K562 (cell line): ENCODE measurements at regions not wholly inside any gene's neighbourhood (a gene's known extent, or its start where the extent isn't known, plus 50 kb on each side); places are given as distances from the start of the nearest gene placed in this dataset.

Source experiments
- ATAC-seq: fragments of 200-7000 bp; cut with Tn5 transposase; 3 replicates; pipeline ENCODE4 v1.9.1; 2020; ENCODE audit warnings: moderate library complexity
- BruUV-seq: library from RNA; stranded (reverse); fragments of 400-500 nt; replicated peaks from 2 replicates; lab custom pipeline; 2021; lab: Mats Ljungman, UMichigan
- CTCF ChIA-PET: fragments of 300-600 bp; formaldehyde crosslinking; extraction: SDS; loops from one replicate; lab custom pipeline; 2021; ENCODE audit warnings: low intra/inter-chr PET ratio; lab: Yijun Ruan, JAX
- POLR2A ChIA-PET: fragments of 300-600, 350-650 bp; sonication (Branson Sonifier 250); formaldehyde crosslinking; extraction: SDS; loops from one replicate; lab custom pipeline; 2021; ENCODE audit warnings: antibody characterized with exemption, inconsistent platforms; lab: Yijun Ruan, JAX
- DNase-seq, 4 experiments: peaks; one replicate each; pipeline versions ENCODE4 v3.0.0 to v3.0.0-alpha.2; 2011 to 2018; ENCODE audit warnings: low spot score in 3 of 4, mixed read lengths in 3 of 4; ENCODE audit errors: extremely low read depth in 1 of 4
- FAIRE-seq: peaks from 2 replicates; lab custom pipeline; 2011; peaks lifted over from hg19 to GRCh38; lab: Jason Lieb, UNC
- H2AFZ ChIP-seq: 2 replicates; pipeline ENCODE4 v1.6.0; 2011; ENCODE audit warnings: low read depth, low read length, control low read depth, inconsistent platforms
- H3K27ac ChIP-seq: fragments of 200-600 bp; 3 replicates; pipeline ENCODE4 v1.8.0; 2011; ENCODE audit warnings: low read depth, mild to moderate bottlenecking, control low read depth, inconsistent platforms, low read length, moderate library complexity, mixed read lengths; ENCODE audit errors: extremely low read depth
- H3K27me3 ChIP-seq, 2 experiments: fragments of 300-600 bp in 1 of 2; 2 replicates in 1 of 2; 3 replicates in 1 of 2; pipeline versions ENCODE4 v1.6.0 to v1.8.0; 2011; ENCODE audit warnings: inconsistent platforms in 2 of 2, low read length in 2 of 2, mild to moderate bottlenecking in 1 of 2, mixed read lengths in 1 of 2, moderate library complexity in 1 of 2; ENCODE audit not compliant: control insufficient read depth in 2 of 2, insufficient read depth in 2 of 2
- H3K36me3 ChIP-seq: fragments of 300-600 bp; 3 replicates; pipeline ENCODE4 v1.8.0; 2011; ENCODE audit warnings: mild to moderate bottlenecking, low read length, inconsistent platforms; ENCODE audit not compliant: control insufficient read depth, insufficient read depth
- H3K4me1 ChIP-seq, 2 experiments: fragments of 200-600 bp in 1 of 2; replicated peaks in 1 of 2; 2 replicates in 1 of 2; 3 replicates in 1 of 2; pipeline versions ENCODE4 v1.5.1 to v1.8.0; 2011; ENCODE audit warnings: inconsistent platforms in 2 of 2, low read length in 2 of 2, mild to moderate bottlenecking in 1 of 2, mixed read lengths in 1 of 2, moderate library complexity in 1 of 2; ENCODE audit not compliant: control insufficient read depth in 2 of 2, insufficient read depth in 2 of 2
- H3K4me2 ChIP-seq: 2 replicates; pipeline ENCODE4 v1.6.1; 2011; ENCODE audit warnings: low read length, control low read depth, inconsistent platforms, mixed read lengths; ENCODE audit not compliant: insufficient read depth
- H3K4me3 ChIP-seq: fragments of 200-600 bp; sonication (generic), shearing (Covaris generic); 2 replicates; pipeline ENCODE4 v1.5.1; 2016; ENCODE audit warnings: control low read depth, inconsistent platforms
- H3K79me2 ChIP-seq: fragments of 200-600 bp; 3 replicates; pipeline ENCODE4 v1.8.0; 2011; ENCODE audit warnings: low read length, inconsistent platforms; ENCODE audit not compliant: control insufficient read depth, insufficient read depth
- H3K9ac ChIP-seq, 2 experiments: 2 replicates each; pipeline versions ENCODE4 v1.6.0 to v1.6.1; 2011; ENCODE audit warnings: low read depth in 2 of 2, low read length in 2 of 2, control low read depth in 1 of 2, inconsistent platforms in 1 of 2, mild to moderate bottlenecking in 1 of 2, mixed read lengths in 1 of 2; ENCODE audit not compliant: insufficient read depth in 1 of 2
- H3K9me1 ChIP-seq: one replicate; pipeline ENCODE4 v1.6.0; 2011; ENCODE audit warnings: inconsistent platforms, mild to moderate bottlenecking, low read length, moderate library complexity; ENCODE audit not compliant: control insufficient read depth, insufficient read depth
- H3K9me3 ChIP-seq: replicated peaks from 2 replicates; pipeline ENCODE4 v1.5.1; 2011; ENCODE audit warnings: low read depth, low read length, inconsistent platforms; ENCODE audit not compliant: control insufficient read depth, insufficient read depth
- H4K20me1 ChIP-seq: replicated peaks from 2 replicates; pipeline ENCODE4 v1.6.1; 2011; ENCODE audit warnings: low read length, inconsistent platforms, mixed read lengths; ENCODE audit not compliant: control insufficient read depth, insufficient read depth
- FOXK1 ChIP-seq: sonication (generic); formaldehyde crosslinking; IDR thresholded peaks from 2 replicates; pipeline ENCODE4 v1.8.0; 2022; ENCODE audit warnings: missing genetic modification reagents, mild to moderate bottlenecking, borderline replicate concordance
- HDAC6 ChIP-seq: IDR thresholded peaks from 2 replicates; pipeline ENCODE4 v1.6.1; 2012; ENCODE audit warnings: low read depth, mild to moderate bottlenecking, control low read depth, inconsistent platforms, low read length, moderate library complexity
- MNT ChIP-seq, 2 experiments: fragments of 450-650 bp; conservative IDR thresholded peaks; 2 replicates each; pipeline ENCODE4 v1.6.1; 2017; ENCODE audit warnings: mild to moderate bottlenecking in 2 of 2, moderate library complexity in 2 of 2
- NEUROD1 ChIP-seq: fragments of 150-350 bp; IDR thresholded peaks from 2 replicates; pipeline ENCODE4 v1.6.1; 2014; ENCODE audit warnings: borderline replicate concordance, low read length, low read depth; ENCODE audit not compliant: partially characterized antibody
- SREBF2 ChIP-seq: sonication (generic); formaldehyde crosslinking; IDR thresholded peaks from 2 replicates; pipeline ENCODE4 v1.4.0; 2020; ENCODE audit warnings: mild to moderate bottlenecking, missing genetic modification reagents
- ZBTB26 ChIP-seq: fragments of 450-650 bp; formaldehyde crosslinking; IDR thresholded peaks from 2 replicates; pipeline ENCODE4 v1.4.0; 2022; ENCODE audit warnings: missing genetic modification characterization
- WGBS: fragments of 100-300 bp; shearing (Covaris generic); methylation state at CpG from one replicate; pipeline ENCODE4 v1.1.6; 2016; ENCODE audit warnings: low coverage, mixed read lengths; ENCODE audit not compliant: insufficient coverage; ENCODE audit errors: missing lambda C conversion rate; 5-methylcytosine and 5-hydroxymethylcytosine counted together
- in situ Hi-C: fragments of 300-500 bp; cut with MboI; formaldehyde crosslinking; loops from 4 replicates; pipeline ENCODE4 v1.15.0; 2018; ENCODE audit warnings: inconsistent platforms, mixed read lengths
- intact Hi-C: fragments of 100-400 bp; cut with micrococcal nuclease; formaldehyde crosslinking; loops from 2 replicates; pipeline ENCODE4 v1.14.2; 2022
- TF ChIP-seq, protein P1 (sequence below): sonication (generic); formaldehyde crosslinking; IDR thresholded peaks from 2 replicates; pipeline ENCODE4 v1.8.0; 2022; ENCODE audit warnings: missing genetic modification reagents, mild to moderate bottlenecking, borderline replicate concordance
- TF ChIP-seq, protein P2 (sequence below): fragments of 450-650 bp; IDR thresholded peaks from one replicate; pipeline ENCODE4 v1.6.1; 2018; ENCODE audit warnings: mild to moderate bottlenecking, moderate library complexity; ENCODE audit not compliant: partially characterized antibody

DNA sequence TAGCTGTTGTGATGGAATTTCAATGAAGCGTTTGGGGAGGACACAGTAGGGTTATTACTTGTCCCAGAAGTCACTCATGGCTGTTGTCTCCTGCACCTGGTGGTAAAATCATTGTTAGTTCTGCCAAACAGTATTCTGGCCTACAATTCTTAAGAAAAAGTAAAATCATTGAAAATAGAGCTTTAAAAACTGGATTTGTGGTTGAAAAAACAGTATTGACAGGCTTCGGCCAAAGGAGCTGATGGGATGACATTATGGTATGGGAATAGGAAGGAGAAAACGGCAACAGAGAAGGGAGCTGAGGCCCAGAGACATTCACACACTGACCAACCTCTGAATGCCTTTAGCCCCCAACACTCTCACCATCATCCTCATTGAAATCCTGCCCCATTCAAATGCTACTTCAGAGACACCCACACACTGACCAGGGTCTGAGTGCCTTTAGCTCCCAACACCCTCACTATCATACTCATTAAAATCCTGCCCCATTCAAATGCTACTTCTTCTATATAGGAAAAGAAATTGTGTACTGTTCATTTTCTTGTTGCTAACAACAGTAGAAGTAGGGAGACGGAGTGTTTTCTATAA is 114.1 kb upstream of the OSR1 start:
- Histone ChIP-seq H3K9me1 (no peaks in the 10 kb centered on the region), H3K9ac (no peak overlapping the region), H3K36me3 (no peaks in the 10 kb centered on the region), H3K27ac (no peak overlapping the region), H3K4me1 (no peaks in the 10 kb centered on the region), H3K4me3 (no peak overlapping the region), H3K27me3 (no peaks in the 10 kb centered on the region), H3K4me2 (no peak overlapping the region), H3K79me2 (no peaks in the 10 kb centered on the region), H2AFZ (no peak overlapping the region), H3K9me3 (no peaks in the 10 kb centered on the region), H4K20me1 (no peaks in the 10 kb centered on the region)
- no peak for DNase-seq
- FAIRE-seq, result no peak
- ATAC-seq, result no peak
- no TSS peak for BruUV-seq
- in situ Hi-C loops, result no loop called here
- ChIA-PET CTCF (no interaction called here), POLR2A (no interaction called here)
- no peak for TF ChIP-seq FOXK1
- TF ChIP-seq, protein P1, sequence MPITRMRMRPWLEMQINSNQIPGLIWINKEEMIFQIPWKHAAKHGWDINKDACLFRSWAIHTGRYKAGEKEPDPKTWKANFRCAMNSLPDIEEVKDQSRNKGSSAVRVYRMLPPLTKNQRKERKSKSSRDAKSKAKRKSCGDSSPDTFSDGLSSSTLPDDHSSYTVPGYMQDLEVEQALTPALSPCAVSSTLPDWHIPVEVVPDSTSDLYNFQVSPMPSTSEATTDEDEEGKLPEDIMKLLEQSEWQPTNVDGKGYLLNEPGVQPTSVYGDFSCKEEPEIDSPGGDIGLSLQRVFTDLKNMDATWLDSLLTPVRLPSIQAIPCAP (CRISPR knock-in tag), result no peak
- TF ChIP-seq, protein P2, sequence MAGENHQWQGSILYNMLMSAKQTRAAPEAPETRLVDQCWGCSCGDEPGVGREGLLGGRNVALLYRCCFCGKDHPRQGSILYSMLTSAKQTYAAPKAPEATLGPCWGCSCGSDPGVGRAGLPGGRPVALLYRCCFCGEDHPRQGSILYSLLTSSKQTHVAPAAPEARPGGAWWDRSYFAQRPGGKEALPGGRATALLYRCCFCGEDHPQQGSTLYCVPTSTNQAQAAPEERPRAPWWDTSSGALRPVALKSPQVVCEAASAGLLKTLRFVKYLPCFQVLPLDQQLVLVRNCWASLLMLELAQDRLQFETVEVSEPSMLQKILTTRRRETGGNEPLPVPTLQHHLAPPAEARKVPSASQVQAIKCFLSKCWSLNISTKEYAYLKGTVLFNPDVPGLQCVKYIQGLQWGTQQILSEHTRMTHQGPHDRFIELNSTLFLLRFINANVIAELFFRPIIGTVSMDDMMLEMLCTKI, result no peak
- no peak for TF ChIP-seq ZBTB26 (CRISPR knock-in tag)
- no peak for TF ChIP-seq SREBF2 (CRISPR knock-in tag)
- no peak for TF ChIP-seq MNT (conservative IDR thresholded peaks at IDR 0.05)
- no peak for TF ChIP-seq NEUROD1
- no peak for TF ChIP-seq HDAC6
- intact Hi-C loops, result no loop called here
- WGBS, result 1% methylated on average over 4 of the region's 4 CpGs
